Hepatocyte (in vitro differentiated cells): ENCODE measurements at regions not wholly inside any gene's neighbourhood (a gene's known extent, or its start where the extent isn't known, plus 50 kb on each side); places are given as distances from the start of the nearest gene placed in this dataset.

Experiments
- DNase-seq: peaks from one replicate; pipeline ENCODE4 v3.0.0-alpha.2; 2016; ENCODE audit warnings: low spot score
- H2AFZ ChIP-seq: fragments of 200-600 bp; sonication (generic); 2 replicates; pipeline ENCODE4 v1.6.0; 2016; ENCODE audit warnings: antibody characterized with exemption, mild to moderate bottlenecking
- H3K27ac ChIP-seq: fragments of 200-600 bp; sonication (generic); 2 replicates; pipeline ENCODE4 v1.5.1; 2016; ENCODE audit warnings: mild to moderate bottlenecking
- H3K27me3 ChIP-seq: fragments of 200-600 bp; sonication (generic); 2 replicates; pipeline ENCODE4 v1.6.1; 2016
- H3K36me3 ChIP-seq: fragments of 200-600 bp; sonication (generic); replicated peaks from 2 replicates; pipeline ENCODE4 v1.5.1; 2016; ENCODE audit warnings: low read depth; ENCODE audit not compliant: insufficient read depth
- H3K4me1 ChIP-seq: fragments of 200-600 bp; sonication (generic); 2 replicates; pipeline ENCODE4 v1.5.1; 2016; ENCODE audit warnings: mild to moderate bottlenecking, moderate library complexity; ENCODE audit not compliant: insufficient read depth
- H3K4me2 ChIP-seq: fragments of 200-600 bp; sonication (generic); 2 replicates; pipeline ENCODE4 v1.6.0; 2016
- H3K4me3 ChIP-seq: fragments of 200-600 bp; sonication (generic); 2 replicates; pipeline ENCODE4 v1.5.1; 2016; ENCODE audit warnings: mild to moderate bottlenecking
- H3K79me2 ChIP-seq: fragments of 200-600 bp; sonication (generic); 2 replicates; pipeline ENCODE4 v1.6.0; 2017; ENCODE audit warnings: mild to moderate bottlenecking
- H3K9me2 ChIP-seq: fragments of 200-600 bp; sonication (generic); replicated peaks from 2 replicates; pipeline ENCODE4 v1.6.0; 2017; ENCODE audit warnings: mild to moderate bottlenecking; ENCODE audit not compliant: insufficient read depth
- H3K9me3 ChIP-seq: fragments of 200-600 bp; sonication (generic); 2 replicates; pipeline ENCODE4 v1.5.1; 2016; ENCODE audit warnings: low read depth, mild to moderate bottlenecking
- H4K20me1 ChIP-seq: fragments of 200-600 bp; sonication (generic); 2 replicates; pipeline ENCODE4 v1.6.0; 2016; ENCODE audit warnings: mild to moderate bottlenecking; ENCODE audit not compliant: insufficient read depth, poor library complexity, severe bottlenecking
- CTCF ChIP-seq: fragments of 200-600 bp; sonication (generic); IDR thresholded peaks from 2 replicates; pipeline ENCODE4 v1.5.1; 2016; ENCODE audit warnings: antibody characterized with exemption, mild to moderate bottlenecking; ENCODE audit not compliant: poor library complexity
- EZH2 ChIP-seq: fragments of 200-600 bp; sonication (generic); IDR thresholded peaks from 2 replicates; pipeline ENCODE4 v1.6.1; 2016; ENCODE audit warnings: antibody characterized with exemption, mild to moderate bottlenecking, borderline replicate concordance
- EZH2phosphoT487 ChIP-seq: fragments of 200-600 bp; sonication (generic); IDR thresholded peaks from one replicate; pipeline ENCODE4 v1.6.1; 2018; ENCODE audit warnings: antibody characterized with exemption, mild to moderate bottlenecking, low read depth, moderate library complexity; ENCODE audit not compliant: unreplicated experiment, severe bottlenecking
- WGBS: methylation state at CpG from one replicate; pipeline ENCODE4 v1.1.6; 2016; ENCODE audit warnings: low lambda C conversion rate; ENCODE audit errors: missing lambda C conversion rate; 5-methylcytosine and 5-hydroxymethylcytosine counted together

DNA sequence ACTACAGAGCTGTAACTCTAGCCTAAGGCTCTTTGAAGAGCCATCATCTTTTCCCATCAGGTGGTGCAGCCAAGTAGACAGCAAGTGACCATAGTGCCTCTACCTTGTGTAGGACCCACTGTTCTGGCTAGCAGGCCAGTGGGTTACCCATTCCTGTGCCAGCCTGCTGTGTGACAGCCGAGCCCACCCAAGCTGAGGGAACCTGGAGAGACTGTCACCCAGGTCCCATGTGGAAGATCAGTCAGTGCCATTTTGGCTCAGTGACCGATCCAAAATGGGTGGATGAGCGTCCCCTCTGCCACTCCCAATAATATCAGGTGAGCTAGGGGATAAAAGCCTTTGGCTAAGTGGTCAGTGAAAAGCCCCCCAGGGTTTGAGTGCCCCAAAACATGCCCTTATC, 417.9 kb downstream of the MATN1 start:
- Histone ChIP-seq H3K4me2 (no peak overlapping the region), H3K4me1 (no peaks in the 10 kb centered on the region), H3K27ac (no peak overlapping the region), H3K4me3 (no peak overlapping the region), H4K20me1 (no peaks in the 10 kb centered on the region), H3K27me3 (peaks cover 16% of the 10 kb centered on the region), H2AFZ (no peak overlapping the region), H3K36me3 (no peaks in the 10 kb centered on the region), H3K9me2 (no peaks in the 10 kb centered on the region), H3K9me3 (no peaks in the 10 kb centered on the region), H3K79me2 (no peaks in the 10 kb centered on the region)
- 71% methylated on average over 3 of the region's 3 CpGs for WGBS
- DNase-seq = no peak
- TF ChIP-seq EZH2 = no peak
- no peak for TF ChIP-seq CTCF
- TF ChIP-seq EZH2phosphoT487 = no peak

GRCh38 chr1:30305061-30305460, 418.3 kb downstream of the MATN1 start:
- no peak overlapping the region for H2AFZ ChIP-seq
- H4K20me1 ChIP-seq = no peaks in the 10 kb centered on the region
- DNase-seq = no peak
- H3K27me3 ChIP-seq = peaks cover 16% of the 10 kb centered on the region
- H3K9me2 ChIP-seq = no peaks in the 10 kb centered on the region
- TF ChIP-seq EZH2 = no peak
- TF ChIP-seq EZH2phosphoT487 = no peak
- TF ChIP-seq CTCF = no peak
- no peak overlapping the region for H3K4me2 ChIP-seq
- H3K4me3 ChIP-seq = no peak overlapping the region
- no peaks in the 10 kb centered on the region for H3K9me3 ChIP-seq
- 63% methylated on average over 4 of the region's 4 CpGs for WGBS
- H3K79me2 ChIP-seq = no peaks in the 10 kb centered on the region
- H3K36me3 ChIP-seq = no peaks in the 10 kb centered on the region
- no peaks in the 10 kb centered on the region for H3K4me1 ChIP-seq
- H3K27ac ChIP-seq = no peak overlapping the region

- Histone ChIP-seq H3K27me3 (peaks cover 16% of the 10 kb centered on the region), H3K4me2 (no peak overlapping the region), H4K20me1 (no peaks in the 10 kb centered on the region), H3K4me3 (no peak overlapping the region), H3K27ac (no peak overlapping the region), H3K36me3 (no peaks in the 10 kb centered on the region), H3K9me3 (no peaks in the 10 kb centered on the region), H3K4me1 (no peaks in the 10 kb centered on the region), H3K79me2 (no peaks in the 10 kb centered on the region), H3K9me2 (no peaks in the 10 kb centered on the region), H2AFZ (no peak overlapping the region)
- TF ChIP-seq EZH2 (no peak), CTCF (no peak), EZH2phosphoT487 (no peak)
- no peak for DNase-seq
Measured at GRCh38 chr1:30304080-30304479, 419.3 kb downstream of the MATN1 start.

- H3K36me3 ChIP-seq = no peaks in the 10 kb centered on the region
- peaks cover 16% of the 10 kb centered on the region for H3K27me3 ChIP-seq
- no peak for TF ChIP-seq CTCF
- TF ChIP-seq EZH2 = no peak
- TF ChIP-seq EZH2phosphoT487 = no peak
- no peak overlapping the region for H3K4me3 ChIP-seq
- no peak overlapping the region for H2AFZ ChIP-seq
- no peaks in the 10 kb centered on the region for H3K9me2 ChIP-seq
- no peak for DNase-seq
- no peak overlapping the region for H3K4me2 ChIP-seq
- H3K27ac ChIP-seq = no peak overlapping the region
- no peaks in the 10 kb centered on the region for H3K79me2 ChIP-seq
- H3K9me3 ChIP-seq = no peaks in the 10 kb centered on the region
- 89% methylated on average over 2 of the region's 2 CpGs for WGBS
- no peaks in the 10 kb centered on the region for H4K20me1 ChIP-seq
- H3K4me1 ChIP-seq = no peaks in the 10 kb centered on the region
Measured at GRCh38 chr1:30303387-30303786, 420.0 kb downstream of the MATN1 start.
